ENCODE measurements at regions not wholly inside any gene's neighbourhood (a gene's known extent, or its start where the extent isn't known, plus 50 kb on each side); places are given as distances from the start of the nearest gene placed in this dataset.

DNA sequence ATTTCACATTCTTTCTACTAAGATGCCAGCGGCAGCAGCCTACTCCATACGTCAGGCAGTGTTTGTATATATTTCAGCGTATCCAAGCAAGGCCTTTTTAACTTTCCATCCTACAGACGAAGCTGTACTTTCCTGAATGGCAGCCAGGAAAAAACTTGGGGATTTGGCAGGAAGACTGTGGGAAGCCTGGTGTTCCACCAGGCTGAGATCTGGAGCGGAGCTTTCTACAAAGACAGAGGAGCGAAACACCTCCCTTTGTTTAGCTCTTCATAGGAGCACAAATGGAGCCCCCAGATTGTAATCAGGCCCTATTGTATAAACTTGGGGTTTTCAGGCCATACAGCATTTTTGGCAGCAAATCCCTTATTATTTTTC lies 143.8 kb downstream of the TES start:
- TF ChIP-seq, protein P1, sequence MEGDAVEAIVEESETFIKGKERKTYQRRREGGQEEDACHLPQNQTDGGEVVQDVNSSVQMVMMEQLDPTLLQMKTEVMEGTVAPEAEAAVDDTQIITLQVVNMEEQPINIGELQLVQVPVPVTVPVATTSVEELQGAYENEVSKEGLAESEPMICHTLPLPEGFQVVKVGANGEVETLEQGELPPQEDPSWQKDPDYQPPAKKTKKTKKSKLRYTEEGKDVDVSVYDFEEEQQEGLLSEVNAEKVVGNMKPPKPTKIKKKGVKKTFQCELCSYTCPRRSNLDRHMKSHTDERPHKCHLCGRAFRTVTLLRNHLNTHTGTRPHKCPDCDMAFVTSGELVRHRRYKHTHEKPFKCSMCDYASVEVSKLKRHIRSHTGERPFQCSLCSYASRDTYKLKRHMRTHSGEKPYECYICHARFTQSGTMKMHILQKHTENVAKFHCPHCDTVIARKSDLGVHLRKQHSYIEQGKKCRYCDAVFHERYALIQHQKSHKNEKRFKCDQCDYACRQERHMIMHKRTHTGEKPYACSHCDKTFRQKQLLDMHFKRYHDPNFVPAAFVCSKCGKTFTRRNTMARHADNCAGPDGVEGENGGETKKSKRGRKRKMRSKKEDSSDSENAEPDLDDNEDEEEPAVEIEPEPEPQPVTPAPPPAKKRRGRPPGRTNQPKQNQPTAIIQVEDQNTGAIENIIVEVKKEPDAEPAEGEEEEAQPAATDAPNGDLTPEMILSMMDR (IDR thresholded peaks at IDR 0.05) = no peak
- TF ChIP-seq POLR2A (IDR thresholded peaks at IDR 0.05) = no peak
